Liver (tissue), 8 donors: ENCODE measurements at regions not wholly inside any gene's neighbourhood (a gene's known extent, or its start where the extent isn't known, plus 50 kb on each side); places are given as distances from the start of the nearest gene placed in this dataset.

Experiments
- DNase-seq: peaks from one replicate; pipeline ENCODE4 v3.0.0-alpha.2; 2017; ENCODE audit warnings: low spot score
- H3K27ac ChIP-seq, 2 donors: one replicate each; pipeline ENCODE4 v1.7.0; 2013; ENCODE audit warnings: inconsistent platforms in 2 of 2, low read length in 2 of 2, control low read depth in 1 of 2, low read depth in 1 of 2, mild to moderate bottlenecking in 1 of 2
- H3K27me3 ChIP-seq, 4 donors: one replicate each; pipeline versions ENCODE4 v1.6.1 to v1.7.0; 2013; ENCODE audit warnings: low read length in 3 of 4, inconsistent platforms in 1 of 4, mild to moderate bottlenecking in 1 of 4, moderate library complexity in 1 of 4; ENCODE audit not compliant: control insufficient read depth in 4 of 4, insufficient read depth in 4 of 4
- H3K36me3 ChIP-seq, 4 donors: one replicate each; pipeline versions ENCODE4 v1.6.1 to v1.7.0; 2013; ENCODE audit warnings: low read length in 3 of 4, mild to moderate bottlenecking in 3 of 4, low read depth in 1 of 4, moderate library complexity in 1 of 4; ENCODE audit not compliant: control insufficient read depth in 4 of 4, insufficient read depth in 3 of 4
- H3K4me1 ChIP-seq, 4 donors: one replicate each; pipeline versions ENCODE4 v1.6.1 to v1.7.0; 2013; ENCODE audit warnings: low read length in 3 of 4, mild to moderate bottlenecking in 3 of 4, moderate library complexity in 1 of 4; ENCODE audit not compliant: control insufficient read depth in 4 of 4, insufficient read depth in 4 of 4
- H3K4me3 ChIP-seq, 3 donors: one replicate each; pipeline versions ENCODE4 v1.6.1 to v1.7.0; 2013; ENCODE audit warnings: low read length in 3 of 3, control low read depth in 1 of 3, low read depth in 1 of 3, mild to moderate bottlenecking in 1 of 3
- H3K9ac ChIP-seq, 2 donors: one replicate each; pipeline ENCODE4 v1.7.0; 2013; ENCODE audit warnings: low read length in 2 of 2, mild to moderate bottlenecking in 2 of 2, moderate library complexity in 2 of 2, control low read depth in 1 of 2, low read depth in 1 of 2
- H3K9me3 ChIP-seq, 4 donors: one replicate each; pipeline versions ENCODE4 v1.6.1 to v1.7.0; 2013; ENCODE audit warnings: low read length in 3 of 4; ENCODE audit not compliant: control insufficient read depth in 4 of 4
- ATF3 ChIP-seq: IDR thresholded peaks from 2 replicates; pipeline ENCODE4 v1.6.1; 2016; ENCODE audit warnings: antibody characterized with exemption
- CTCF ChIP-seq: fragments of 150-350 bp; IDR thresholded peaks from 2 replicates; pipeline ENCODE4 v1.5.1; 2017; ENCODE audit warnings: improper control_type of control experiment, low read depth, low read length; ENCODE audit not compliant: missing input control
- FOXA1 ChIP-seq: IDR thresholded peaks from 2 replicates; pipeline ENCODE4 v1.6.1; 2016; ENCODE audit warnings: antibody characterized with exemption
- GABPA ChIP-seq, 2 donors: IDR thresholded peaks in 1 of 2; conservative IDR thresholded peaks in 1 of 2; 2 replicates each; pipeline ENCODE4 v1.6.1; 2016; ENCODE audit warnings: antibody characterized with exemption in 2 of 2, mild to moderate bottlenecking in 1 of 2, moderate library complexity in 1 of 2
- HNF4A ChIP-seq, 2 donors: conservative IDR thresholded peaks; 2 replicates each; pipeline ENCODE4 v1.6.1; 2016; ENCODE audit warnings: antibody characterized with exemption in 2 of 2, mild to moderate bottlenecking in 2 of 2
- HNF4G ChIP-seq: IDR thresholded peaks from 2 replicates; pipeline ENCODE4 v1.6.1; 2016; ENCODE audit warnings: antibody characterized with exemption
- JUND ChIP-seq, 2 donors: IDR thresholded peaks; 2 replicates each; pipeline ENCODE4 v1.6.1; 2016; ENCODE audit warnings: antibody characterized with exemption in 2 of 2
- NR2F2 ChIP-seq: IDR thresholded peaks from 2 replicates; pipeline ENCODE4 v1.6.1; 2016; ENCODE audit warnings: antibody characterized with exemption
- RAD21 ChIP-seq, 2 donors: IDR thresholded peaks; 2 replicates each; pipeline ENCODE4 v1.6.1; 2016; ENCODE audit warnings: antibody characterized with exemption in 2 of 2, mild to moderate bottlenecking in 2 of 2
- REST ChIP-seq: IDR thresholded peaks from 2 replicates; pipeline ENCODE4 v1.6.1; 2016; ENCODE audit warnings: antibody characterized with exemption, mild to moderate bottlenecking
- SP1 ChIP-seq: IDR thresholded peaks from 2 replicates; pipeline ENCODE4 v1.6.1; 2018; ENCODE audit warnings: antibody characterized with exemption, mild to moderate bottlenecking
- WGBS: extraction: QIAGEN DNeasy Blood & Tissue Kit; methylation state at CpG from one replicate; pipeline ENCODE4 v1.1.7; 2013; 5-methylcytosine and 5-hydroxymethylcytosine counted together
- donor health status: healthy.
- donor health status: healthy.
- donor health status: healthy.
- donor health status: healthy.
- donor health status: healthy.

GRCh38 chr5:93164690-93165089 is 416.3 kb downstream of the NR2F1-AS1 start (continued):
- TF ChIP-seq RAD21 (IDR thresholded peaks at IDR 0.05) = no peak
- no peak for TF ChIP-seq HNF4A (conservative IDR thresholded peaks at IDR 0.05)

GRCh38 chr5:93163010-93163663 is 417.9 kb downstream of the NR2F1-AS1 start:
- no peak overlapping the region for H3K9ac ChIP-seq
- TF ChIP-seq RAD21 (IDR thresholded peaks at IDR 0.05) = peak in 1 of 2 donors; percentile 11
- peak; percentile 8 for TF ChIP-seq SP1
- no peak for TF ChIP-seq JUND (IDR thresholded peaks at IDR 0.05)
- no peaks in the 10 kb centered on the region for H3K4me1 ChIP-seq
- H3K27ac ChIP-seq = peak overlapping the region in 1 of 2 donors; percentile 55
- H3K27me3 ChIP-seq = no peaks in the 10 kb centered on the region
- no peak overlapping the region for H3K4me3 ChIP-seq
- H3K9me3 ChIP-seq = no peaks in the 10 kb centered on the region
- no peak for DNase-seq
- no peaks in the 10 kb centered on the region for H3K36me3 ChIP-seq

- 83% methylated on average over 1 of the region's 1 CpG for WGBS
- Histone ChIP-seq H3K27me3 (no peaks in the 10 kb centered on the region), H3K4me1 (no peaks in the 10 kb centered on the region), H3K27ac (peak overlapping the region; percentile 36 to 55), H3K36me3 (no peaks in the 10 kb centered on the region), H3K9ac (no peak overlapping the region), H3K4me3 (no peak overlapping the region), H3K9me3 (no peaks in the 10 kb centered on the region)
- no peak for TF ChIP-seq NR2F2
- no peak for TF ChIP-seq RAD21 (IDR thresholded peaks at IDR 0.05)
- no peak for TF ChIP-seq CTCF
- no peak for TF ChIP-seq HNF4A (conservative IDR thresholded peaks at IDR 0.05)
- TF ChIP-seq GABPA (IDR thresholded peaks at IDR 0.05 in 1 of 2, conservative IDR thresholded peaks at IDR 0.05 in 1 of 2) = no peak
- no peak for TF ChIP-seq HNF4G
- no peak for TF ChIP-seq REST
- TF ChIP-seq FOXA1 = no peak
- TF ChIP-seq ATF3 = no peak
- TF ChIP-seq SP1 = no peak
- DNase-seq = no peak
Measured at GRCh38 chr5:93161661-93162654, 419.1 kb downstream of the NR2F1-AS1 start.
